Parathyroid adenoma (tissue), 2 donors: ENCODE measurements at regions not wholly inside any gene's neighbourhood (a gene's known extent, or its start where the extent isn't known, plus 50 kb on each side); places are given as distances from the start of the nearest gene placed in this dataset.

ENCODE experiments used
- H2AFZ ChIP-seq: fragments of 300-600 bp; sonication (generic); one replicate; pipeline ENCODE4 v1.7.0; 2017; ENCODE audit warnings: antibody characterized with exemption, mild to moderate bottlenecking
- H3K27ac ChIP-seq: fragments of 300-600 bp; sonication (generic); one replicate; pipeline ENCODE4 v1.7.0; 2017
- H3K27me3 ChIP-seq: fragments of 300-600 bp; sonication (generic); one replicate; pipeline ENCODE4 v1.7.0; 2017; ENCODE audit warnings: low read length; ENCODE audit not compliant: control insufficient read depth, insufficient read depth
- H3K36me3 ChIP-seq: fragments of 300-600 bp; sonication (generic); one replicate; pipeline ENCODE4 v1.7.0; 2017; ENCODE audit warnings: low read length; ENCODE audit not compliant: control insufficient read depth, insufficient read depth
- H3K4me1 ChIP-seq: fragments of 300-600 bp; sonication (generic); one replicate; pipeline ENCODE4 v1.7.0; 2017; ENCODE audit warnings: control low read depth
- H3K4me2 ChIP-seq: fragments of 300-600 bp; sonication (generic); one replicate; pipeline ENCODE4 v1.7.0; 2017; ENCODE audit warnings: low read length
- H3K4me3 ChIP-seq: fragments of 300-600 bp; sonication (generic); one replicate; pipeline ENCODE4 v1.7.0; 2017; ENCODE audit warnings: low read depth, low read length
- H3K79me2 ChIP-seq: fragments of 300-600 bp; sonication (generic); one replicate; pipeline ENCODE4 v1.7.0; 2017; ENCODE audit warnings: control low read depth
- H3K9ac ChIP-seq: fragments of 300-600 bp; sonication (generic); one replicate; pipeline ENCODE4 v1.7.0; 2017; ENCODE audit warnings: mild to moderate bottlenecking
- H3K9me3 ChIP-seq: fragments of 300-600 bp; sonication (generic); one replicate; pipeline ENCODE4 v1.7.0; 2017; ENCODE audit warnings: low read length; ENCODE audit not compliant: control insufficient read depth
- TF ChIP-seq, protein P1 (sequence below): fragments of 300-600 bp; sonication (generic); IDR thresholded peaks from one replicate; pipeline ENCODE4 v1.7.0; 2017; ENCODE audit warnings: antibody characterized with exemption, mild to moderate bottlenecking
- donor health status: primary hyperparathyroidism.

DNA sequence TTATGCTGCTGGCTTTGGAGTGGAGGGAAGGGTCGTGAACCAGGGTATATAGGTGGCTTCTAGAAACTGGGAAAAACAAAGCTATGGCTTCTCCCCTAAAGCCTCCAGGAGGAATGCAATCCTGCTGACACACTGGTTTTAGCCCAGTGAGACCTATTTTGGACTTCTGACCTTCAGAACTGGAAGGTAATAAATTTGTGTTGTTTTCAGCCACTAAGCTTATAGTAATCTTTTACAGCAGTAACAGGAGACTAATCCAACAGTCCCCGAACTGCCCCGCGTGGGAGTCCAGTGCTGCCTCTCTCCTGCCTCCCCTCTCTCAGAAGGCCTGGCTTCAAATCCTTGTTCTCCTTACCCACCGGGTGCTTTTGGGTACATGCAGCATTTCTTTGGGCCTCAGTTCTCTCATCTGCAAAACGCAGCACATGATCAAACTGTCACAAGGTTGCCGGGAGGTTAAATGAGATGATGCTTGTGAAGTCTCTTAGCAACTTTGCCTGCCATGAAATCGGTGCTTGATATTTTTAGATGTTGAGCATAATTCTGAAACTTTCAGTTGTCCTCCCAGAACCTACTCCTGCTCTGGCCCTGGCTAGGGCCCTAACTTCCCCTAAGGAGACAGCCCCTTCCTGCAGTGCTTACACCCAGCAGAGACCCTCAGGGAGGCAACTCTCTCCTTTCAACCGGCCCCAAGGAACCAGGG is 127.3 kb upstream of the BOD1 start:
- no peak overlapping the region for H3K27ac ChIP-seq

DNA sequence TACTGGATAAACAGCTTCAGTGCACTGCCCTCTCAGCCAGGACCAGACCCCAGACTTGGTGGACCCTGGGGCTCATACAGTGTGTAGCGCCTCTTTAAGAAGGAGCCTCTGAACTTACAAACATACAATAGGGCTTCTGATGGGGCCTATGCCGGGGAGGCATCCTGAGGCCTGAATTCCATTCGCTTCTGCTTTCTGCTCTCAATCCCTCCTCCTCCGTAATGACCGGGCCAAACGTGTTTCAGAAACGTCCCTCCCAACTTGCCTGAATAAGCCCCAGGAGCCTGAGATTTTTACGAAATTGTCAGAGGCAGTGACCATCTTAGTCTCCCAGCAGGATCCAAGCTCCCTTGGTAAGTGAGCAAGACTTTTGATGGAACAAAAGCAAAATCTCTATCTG is 128.1 kb upstream of the BOD1 start:
- H3K79me2 ChIP-seq = no peaks in the 10 kb centered on the region
- no peak overlapping the region for H3K9ac ChIP-seq

More for the DNA sequence above, 127.3 kb upstream of the BOD1 start:
- no peak overlapping the region for H3K4me3 ChIP-seq
- no peak overlapping the region for H3K4me2 ChIP-seq
- TF ChIP-seq, protein P1, sequence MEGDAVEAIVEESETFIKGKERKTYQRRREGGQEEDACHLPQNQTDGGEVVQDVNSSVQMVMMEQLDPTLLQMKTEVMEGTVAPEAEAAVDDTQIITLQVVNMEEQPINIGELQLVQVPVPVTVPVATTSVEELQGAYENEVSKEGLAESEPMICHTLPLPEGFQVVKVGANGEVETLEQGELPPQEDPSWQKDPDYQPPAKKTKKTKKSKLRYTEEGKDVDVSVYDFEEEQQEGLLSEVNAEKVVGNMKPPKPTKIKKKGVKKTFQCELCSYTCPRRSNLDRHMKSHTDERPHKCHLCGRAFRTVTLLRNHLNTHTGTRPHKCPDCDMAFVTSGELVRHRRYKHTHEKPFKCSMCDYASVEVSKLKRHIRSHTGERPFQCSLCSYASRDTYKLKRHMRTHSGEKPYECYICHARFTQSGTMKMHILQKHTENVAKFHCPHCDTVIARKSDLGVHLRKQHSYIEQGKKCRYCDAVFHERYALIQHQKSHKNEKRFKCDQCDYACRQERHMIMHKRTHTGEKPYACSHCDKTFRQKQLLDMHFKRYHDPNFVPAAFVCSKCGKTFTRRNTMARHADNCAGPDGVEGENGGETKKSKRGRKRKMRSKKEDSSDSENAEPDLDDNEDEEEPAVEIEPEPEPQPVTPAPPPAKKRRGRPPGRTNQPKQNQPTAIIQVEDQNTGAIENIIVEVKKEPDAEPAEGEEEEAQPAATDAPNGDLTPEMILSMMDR = no peak
- H3K27me3 ChIP-seq = no peaks in the 10 kb centered on the region
- no peaks in the 10 kb centered on the region for H3K36me3 ChIP-seq
- H3K9me3 ChIP-seq = no peaks in the 10 kb centered on the region
- H3K79me2 ChIP-seq = no peaks in the 10 kb centered on the region
- peak overlapping the region; percentile 22 for H2AFZ ChIP-seq
- peaks cover 5% of the 10 kb centered on the region for H3K4me1 ChIP-seq
- H3K9ac ChIP-seq = no peak overlapping the region

GRCh38 chr5:173745123-173745522 is 128.7 kb upstream of the BOD1 start:
- H3K4me3 ChIP-seq = no peak overlapping the region
- no peak overlapping the region for H3K4me2 ChIP-seq
- no peak overlapping the region for H3K27ac ChIP-seq
- no peak overlapping the region for H2AFZ ChIP-seq
- H3K36me3 ChIP-seq = no peaks in the 10 kb centered on the region
- no peak overlapping the region for H3K9ac ChIP-seq
- no peaks in the 10 kb centered on the region for H3K79me2 ChIP-seq
- H3K27me3 ChIP-seq = no peaks in the 10 kb centered on the region
- H3K9me3 ChIP-seq = no peaks in the 10 kb centered on the region
- TF ChIP-seq, protein P1 = no peak
- peaks cover 5% of the 10 kb centered on the region for H3K4me1 ChIP-seq

More for the DNA sequence above, 128.1 kb upstream of the BOD1 start:
- TF ChIP-seq, protein P1 = no peak
- no peaks in the 10 kb centered on the region for H3K9me3 ChIP-seq
- no peak overlapping the region for H3K4me3 ChIP-seq
- no peak overlapping the region for H2AFZ ChIP-seq
- no peak overlapping the region for H3K4me2 ChIP-seq
- no peak overlapping the region for H3K27ac ChIP-seq
- H3K4me1 ChIP-seq = peaks cover 5% of the 10 kb centered on the region
- H3K27me3 ChIP-seq = no peaks in the 10 kb centered on the region
- no peaks in the 10 kb centered on the region for H3K36me3 ChIP-seq

GRCh38 chr5:173745557-173745956 is 129.1 kb upstream of the BOD1 start:
- Histone ChIP-seq H3K36me3 (no peaks in the 10 kb centered on the region), H3K27ac (no peak overlapping the region), H3K9me3 (no peaks in the 10 kb centered on the region), H2AFZ (no peak overlapping the region), H3K27me3 (no peaks in the 10 kb centered on the region), H3K79me2 (no peaks in the 10 kb centered on the region), H3K4me3 (no peak overlapping the region), H3K9ac (no peak overlapping the region), H3K4me2 (no peak overlapping the region), H3K4me1 (peaks cover 5% of the 10 kb centered on the region)
- TF ChIP-seq, protein P1 = no peak
